Testis (tissue), 2 donors: ENCODE measurements at regions not wholly inside any gene's neighbourhood (a gene's known extent, or its start where the extent isn't known, plus 50 kb on each side); places are given as distances from the start of the nearest gene placed in this dataset.

Source experiments
- DNase-seq: peaks from one replicate; pipeline ENCODE4 v3.0.0-alpha.2; 2019
- H3K27ac ChIP-seq, 2 donors: fragments of 200-600 bp; sonication (generic); one replicate each; pipeline ENCODE4 v1.5.1; 2019
- H3K27me3 ChIP-seq: fragments of 200-600 bp; sonication (generic); one replicate; pipeline ENCODE4 v1.5.1; 2019
- H3K36me3 ChIP-seq: fragments of 200-600 bp; sonication (generic); one replicate; pipeline ENCODE4 v1.5.1; 2017; ENCODE audit warnings: low read depth; ENCODE audit errors: missing control alignments
- H3K4me1 ChIP-seq: fragments of 200-600 bp; sonication (generic); one replicate; pipeline ENCODE4 v1.5.1; 2019
- H3K4me3 ChIP-seq, 2 donors: fragments of 200-600 bp; sonication (generic); one replicate each; pipeline ENCODE4 v1.5.1; 2017 to 2019
- H3K9me3 ChIP-seq: fragments of 200-600 bp; sonication (generic); one replicate; pipeline ENCODE4 v1.5.1; 2017
- CTCF ChIP-seq, 3 experiments: fragments of 450-650 bp in 2 of 3; fragments of 200-600 bp in 1 of 3; sonication (generic) in 1 of 3; IDR thresholded peaks; one replicate each; pipeline ENCODE4 v1.5.1; 2016 to 2019; ENCODE audit warnings: antibody characterized with exemption in 3 of 3, mild to moderate bottlenecking in 2 of 3, moderate library complexity in 1 of 3
- POLR2A ChIP-seq: fragments of 450-650 bp; IDR thresholded peaks from one replicate; pipeline ENCODE4 v1.6.1; 2017; ENCODE audit warnings: antibody characterized with exemption, mild to moderate bottlenecking, moderate library complexity
- WGBS, 2 donors: methylation state at CpG; one replicate each; pipeline ENCODE4 v1.1.5; 2018; 5-methylcytosine and 5-hydroxymethylcytosine counted together
- intact Hi-C: fragments of 100-400 bp; cut with DNase I; formaldehyde crosslinking; loops from one replicate; pipeline ENCODE4 v1.15.1; 2023; ENCODE audit warnings: low total_unique reads

- TF ChIP-seq POLR2A (no peak), CTCF (IDR thresholded peaks at IDR 0.05) (no peak)
- no peaks in the 10 kb centered on the region for H3K9me3 ChIP-seq
- DNase-seq: no peak
- H3K4me1 ChIP-seq: no peaks in the 10 kb centered on the region
- no peak overlapping the region for H3K27ac ChIP-seq
- 72 to 75% methylated on average over 4 of the region's 4 CpGs for WGBS, 2 donors
- intact Hi-C loops: no loop called here
- no peaks in the 10 kb centered on the region for H3K36me3 ChIP-seq
- no peak overlapping the region for H3K4me3 ChIP-seq
- H3K27me3 ChIP-seq: no peaks in the 10 kb centered on the region
These were observed 119.3 kb upstream of the CLNK start for GRCh38 chr4:10803713-10804343.

GRCh38 chr4:10787365-10787764 lies 102.8 kb upstream of the CLNK start:
- Histone ChIP-seq H3K36me3 (no peaks in the 10 kb centered on the region), H3K4me3 (no peak overlapping the region), H3K27ac (no peak overlapping the region), H3K4me1 (peaks cover 6% of the 10 kb centered on the region), H3K9me3 (no peaks in the 10 kb centered on the region), H3K27me3 (no peaks in the 10 kb centered on the region)
- TF ChIP-seq CTCF (IDR thresholded peaks at IDR 0.05) (no peak), POLR2A (no peak)
- no peak for DNase-seq
- intact Hi-C loops: no loop called here

- WGBS, 2 donors: 95 to 96% methylated on average over 2 of the region's 2 CpGs
- H3K4me1 ChIP-seq: peaks cover 11% of the 10 kb centered on the region
- no peak for DNase-seq
- no peak for TF ChIP-seq CTCF (IDR thresholded peaks at IDR 0.05)
- TF ChIP-seq POLR2A: no peak
- H3K9me3 ChIP-seq: no peaks in the 10 kb centered on the region
- no peaks in the 10 kb centered on the region for H3K36me3 ChIP-seq
- no peak overlapping the region for H3K4me3 ChIP-seq
- intact Hi-C loops: no loop called here
- no peak overlapping the region for H3K27ac ChIP-seq
- no peaks in the 10 kb centered on the region for H3K27me3 ChIP-seq
These were observed 100.1 kb upstream of the CLNK start for GRCh38 chr4:10784621-10785020.

- H3K4me1 ChIP-seq: peaks cover 11% of the 10 kb centered on the region
- no peak overlapping the region for H3K27ac ChIP-seq
These were observed 98.8 kb upstream of the CLNK start for GRCh38 chr4:10783351-10783750.

More at GRCh38 chr4:10783351-10783750, 98.8 kb upstream of the CLNK start:
- 36 to 51% methylated on average over 3 of the region's 3 CpGs for WGBS, 2 donors
- Histone ChIP-seq H3K27me3 (no peaks in the 10 kb centered on the region), H3K36me3 (no peaks in the 10 kb centered on the region), H3K4me3 (no peak overlapping the region), H3K9me3 (no peaks in the 10 kb centered on the region)
- peak; percentile 19 for DNase-seq
- TF ChIP-seq CTCF (IDR thresholded peaks at IDR 0.05) (no peak), POLR2A (no peak)
- intact Hi-C loops: no loop called here
